IPS-NIHi7 (cell line): ENCODE measurements at regions not wholly inside any gene's neighbourhood (a gene's known extent, or its start where the extent isn't known, plus 50 kb on each side); places are given as distances from the start of the nearest gene placed in this dataset.
A peak's percentile ranks its signal among the peaks of the same experiment; 100 is the strongest.

ENCODE experiments used
- DNase-seq: peaks from one replicate; pipeline ENCODE4 v3.0.0; 2012; ENCODE audit warnings: mixed read lengths; ENCODE audit errors: extremely low spot score

- DNase-seq = no peak
Observed at GRCh38 chr3:154766765-154767503, 313.2 kb upstream of the MME start.

GRCh38 chr3:154764856-154765640 lies 315.1 kb upstream of the MME start:
- DNase-seq = no peak

GRCh38 chr3:154762486-154762885 lies 317.6 kb upstream of the MME start:
- DNase-seq = no peak

- DNase-seq = no peak
Observed at GRCh38 chr3:154759966-154760365, 320.2 kb upstream of the MME start.

GRCh38 chr3:154758109-154758868 lies 321.8 kb upstream of the MME start:
- no peak for DNase-seq

GRCh38 chr3:154753101-154753500 lies 323.1 kb upstream of the GPR149 start:
- DNase-seq = no peak

GRCh38 chr3:154749514-154749913 lies 319.5 kb upstream of the GPR149 start:
- DNase-seq = no peak

- DNase-seq = no peak
Observed at GRCh38 chr3:154745929-154746328, 315.9 kb upstream of the GPR149 start.

GRCh38 chr3:154745122-154745521 lies 315.1 kb upstream of the GPR149 start:
- no peak for DNase-seq

- no peak for DNase-seq
Observed at GRCh38 chr3:154743418-154743817, 313.4 kb upstream of the GPR149 start.

GRCh38 chr3:154734468-154734867 lies 304.5 kb upstream of the GPR149 start:
- DNase-seq = no peak

- no peak for DNase-seq
Observed at GRCh38 chr3:154730186-154730585, 300.2 kb upstream of the GPR149 start.

- DNase-seq = no peak
Observed at GRCh38 chr3:154729741-154730140, 299.8 kb upstream of the GPR149 start.

- no peak for DNase-seq
Observed at GRCh38 chr3:154728285-154728684, 298.3 kb upstream of the GPR149 start.

GRCh38 chr3:154720921-154721320 lies 290.9 kb upstream of the GPR149 start:
- no peak for DNase-seq

GRCh38 chr3:154718053-154718452 lies 288.1 kb upstream of the GPR149 start:
- no peak for DNase-seq

GRCh38 chr3:154716170-154716569 lies 286.2 kb upstream of the GPR149 start:
- DNase-seq = no peak

GRCh38 chr3:154708554-154708953 lies 278.6 kb upstream of the GPR149 start:
- DNase-seq = no peak

- DNase-seq = no peak
Observed at GRCh38 chr3:154701055-154701454, 271.1 kb upstream of the GPR149 start.

- DNase-seq = no peak
Observed at GRCh38 chr3:154690413-154690812, 260.4 kb upstream of the GPR149 start.

- DNase-seq = peak; percentile 12
Observed at GRCh38 chr3:154684440-154684839, 254.4 kb upstream of the GPR149 start.

- DNase-seq = peak; percentile 37
Observed at GRCh38 chr3:154684021-154684420, 254.0 kb upstream of the GPR149 start.
